Activated CD8-positive, alpha-beta memory T cell treated with anti-CD3 and anti-CD28 coated beads for 48 hours (primary cell): ENCODE measurements at regions not wholly inside any gene's neighbourhood (a gene's known extent, or its start where the extent isn't known, plus 50 kb on each side); places are given as distances from the start of the nearest gene placed in this dataset.
"Not testable (repeated sequence)": the region's sequence is repeated elsewhere in the genome, so short reads cannot be mapped to it uniquely, and the experiment has no call there.

Source experiments
- DNase-seq, 3 experiments: peaks; one replicate each; pipeline ENCODE4 v3.0.0-alpha.2; 2020; ENCODE audit warnings: low read depth in 2 of 3, low spot score in 2 of 3

- DNase-seq = no peak
Measured at GRCh38 chr7:79590391-79590790, 136.9 kb upstream of the MAGI2 start.

- DNase-seq = no peak
Measured at GRCh38 chr7:79570903-79571302, 117.4 kb upstream of the MAGI2 start.

GRCh38 chr7:79563821-79564522, 110.5 kb upstream of the MAGI2 start:
- DNase-seq = no peak

- no peak for DNase-seq
Measured at GRCh38 chr7:79555571-79555970, 102.1 kb upstream of the MAGI2 start.

GRCh38 chr7:79553811-79554555, 100.5 kb upstream of the MAGI2 start:
- DNase-seq = no peak

- DNase-seq = no peak
Measured at GRCh38 chr7:79552463-79552862, 99.0 kb upstream of the MAGI2 start.

GRCh38 chr7:79548727-79549126, 95.3 kb upstream of the MAGI2 start:
- DNase-seq = no peak

GRCh38 chr7:79547132-79547531, 93.7 kb upstream of the MAGI2 start:
- no peak for DNase-seq

- DNase-seq = no peak
Measured at GRCh38 chr7:79540592-79540991, 87.1 kb upstream of the MAGI2 start.

GRCh38 chr7:79534128-79534527, 80.7 kb upstream of the MAGI2 start:
- no peak for DNase-seq

GRCh38 chr7:79531905-79532664, 78.6 kb upstream of the MAGI2 start:
- no peak for DNase-seq

GRCh38 chr7:79531116-79531515, 77.6 kb upstream of the MAGI2 start:
- DNase-seq = no peak

- DNase-seq = no peak
Measured at GRCh38 chr7:79529881-79530235, 76.4 kb upstream of the MAGI2 start.

- no peak for DNase-seq
Measured at GRCh38 chr7:79529214-79529880, 75.9 kb upstream of the MAGI2 start.

GRCh38 chr7:79528421-79528820, 75.0 kb upstream of the MAGI2 start:
- DNase-seq = no peak

GRCh38 chr7:79524048-79524447, 70.6 kb upstream of the MAGI2 start:
- no peak for DNase-seq

GRCh38 chr7:79523436-79523835, 70.0 kb upstream of the MAGI2 start:
- DNase-seq = no peak

GRCh38 chr7:79520543-79520942, 67.1 kb upstream of the MAGI2 start:
- no peak for DNase-seq

- DNase-seq = no peak
Measured at GRCh38 chr7:79515358-79515757, 61.9 kb upstream of the MAGI2 start.

GRCh38 chr7:79513261-79513660, 59.8 kb upstream of the MAGI2 start:
- DNase-seq = no peak

GRCh38 chr7:79512261-79512660, 58.8 kb upstream of the MAGI2 start:
- no peak for DNase-seq

- DNase-seq = not testable (repeated sequence)
Measured at GRCh38 chr7:79511056-79511455, 57.6 kb upstream of the MAGI2 start.
